ENCODE measurements at regions not wholly inside any gene's neighbourhood (a gene's known extent, or its start where the extent isn't known, plus 50 kb on each side); places are given as distances from the start of the nearest gene placed in this dataset.

DNA sequence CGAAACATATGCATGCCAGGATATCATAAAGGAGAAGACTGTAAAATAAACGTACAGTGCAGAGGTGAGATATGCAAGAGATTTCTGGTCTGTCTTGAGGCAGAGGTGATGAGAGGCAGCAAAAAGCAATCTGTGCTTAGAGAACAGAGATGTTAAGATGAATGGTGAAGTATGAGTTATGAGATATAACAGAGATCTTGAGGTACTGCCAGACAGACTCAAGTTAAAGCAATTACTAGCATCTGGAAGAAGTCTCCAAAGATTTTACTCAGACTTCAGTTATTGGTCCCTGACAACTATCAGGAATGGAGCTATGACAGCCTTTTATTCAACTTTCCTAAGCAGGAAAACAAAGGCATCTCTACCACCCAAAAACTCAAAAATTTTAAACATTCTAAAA is 122.8 kb upstream of the DST start:
- DNase-seq: no peak

DNA sequence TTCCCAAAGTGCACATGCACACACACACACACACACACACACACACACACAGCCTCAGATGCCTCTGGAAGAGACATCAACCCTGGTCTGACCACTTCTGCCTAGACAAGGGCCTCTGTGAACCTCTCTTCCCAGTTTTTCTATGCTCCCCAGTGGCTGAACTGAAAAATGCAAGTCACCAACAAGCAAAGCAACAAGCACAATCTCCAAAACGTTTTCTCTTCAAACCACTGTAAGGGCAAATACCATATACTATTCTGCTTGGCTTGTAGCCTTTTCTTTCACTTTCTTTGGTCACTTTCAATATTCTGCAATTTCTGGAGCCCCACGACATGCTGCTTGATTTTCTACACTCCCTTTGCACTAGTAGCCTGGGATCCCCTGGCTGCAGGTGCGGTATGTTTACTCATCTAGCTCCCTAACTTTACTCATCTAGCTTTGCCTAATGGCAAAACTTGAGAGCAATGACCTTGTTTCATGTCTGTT is 121.4 kb upstream of the DST start:
- peak; percentile 61 for DNase-seq

- DNase-seq: no peak
Observed at GRCh38 chr6:56761651-56762050, 119.0 kb upstream of the DST start.

GRCh38 chr6:56760842-56761241 is 118.2 kb upstream of the DST start:
- DNase-seq: no peak

GRCh38 chr6:56759521-56759920 is 116.8 kb upstream of the DST start:
- DNase-seq: no peak

DNA sequence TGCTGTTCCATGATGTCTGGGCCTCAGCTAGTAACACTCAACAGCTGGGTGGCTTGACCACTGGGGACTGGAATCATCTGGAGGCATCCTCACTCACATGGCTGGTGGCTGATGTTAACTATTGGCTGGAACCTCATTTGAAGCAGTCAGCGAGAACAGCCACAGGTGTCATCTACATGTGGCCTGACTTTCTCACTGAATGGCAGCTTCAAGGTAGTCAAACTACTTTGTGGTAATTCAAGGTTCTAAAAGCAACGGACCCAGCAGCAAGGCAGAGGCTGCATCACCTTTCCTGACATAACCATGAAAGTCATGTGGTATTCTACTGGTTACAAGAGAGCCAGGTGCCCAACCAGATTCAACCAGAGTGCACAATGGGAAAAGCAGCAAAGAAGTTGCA is 115.9 kb upstream of the DST start:
- DNase-seq: no peak

- no peak for DNase-seq
Observed at GRCh38 chr6:56758120-56758519, 115.4 kb upstream of the DST start.

DNA sequence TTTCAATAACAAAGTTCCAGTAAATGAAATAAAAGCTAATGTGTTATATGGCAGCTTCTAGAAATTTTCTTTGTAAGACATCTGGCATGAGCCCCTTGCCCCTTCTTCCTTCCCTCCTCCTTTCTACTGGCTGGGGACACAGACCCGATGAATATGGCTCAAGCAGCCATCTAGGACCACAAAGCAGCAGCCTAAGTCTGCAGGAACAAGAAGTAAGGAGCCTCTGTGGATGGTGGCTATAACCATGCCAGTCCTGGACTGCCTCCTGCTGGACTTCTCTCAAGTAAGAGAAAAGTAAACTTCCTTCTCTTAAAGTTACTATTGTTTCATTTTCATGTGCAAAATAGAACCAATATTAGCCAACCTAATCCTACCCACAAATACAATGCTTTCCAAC is 114.9 kb upstream of the DST start:
- DNase-seq: peak; percentile 52

- no peak for DNase-seq
Observed at GRCh38 chr6:56756791-56757587, 114.3 kb upstream of the DST start.

- no peak for DNase-seq
Observed at GRCh38 chr6:56756219-56756789, 113.6 kb upstream of the DST start.

GRCh38 chr6:56755040-56755439 is 112.4 kb upstream of the DST start:
- no peak for DNase-seq

DNA sequence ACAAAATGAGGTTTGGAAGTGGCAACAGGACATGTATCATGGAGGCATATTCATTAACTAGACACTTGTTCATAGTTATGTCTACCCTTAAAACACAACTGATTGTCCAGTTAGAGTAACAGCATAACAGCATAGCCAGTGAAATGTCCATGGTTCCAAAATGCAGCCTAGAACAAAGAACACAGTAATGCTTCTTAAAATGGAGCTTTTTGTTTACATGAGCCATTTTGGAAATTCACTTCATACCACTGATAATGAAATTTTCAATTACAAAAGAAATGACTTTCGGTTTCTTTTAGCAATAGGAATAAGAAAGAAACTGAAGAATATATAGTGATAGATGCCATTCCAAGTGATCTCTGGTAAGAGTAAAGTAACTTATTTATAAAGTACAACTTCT is 111.1 kb upstream of the DST start:
- DNase-seq: no peak

DNA sequence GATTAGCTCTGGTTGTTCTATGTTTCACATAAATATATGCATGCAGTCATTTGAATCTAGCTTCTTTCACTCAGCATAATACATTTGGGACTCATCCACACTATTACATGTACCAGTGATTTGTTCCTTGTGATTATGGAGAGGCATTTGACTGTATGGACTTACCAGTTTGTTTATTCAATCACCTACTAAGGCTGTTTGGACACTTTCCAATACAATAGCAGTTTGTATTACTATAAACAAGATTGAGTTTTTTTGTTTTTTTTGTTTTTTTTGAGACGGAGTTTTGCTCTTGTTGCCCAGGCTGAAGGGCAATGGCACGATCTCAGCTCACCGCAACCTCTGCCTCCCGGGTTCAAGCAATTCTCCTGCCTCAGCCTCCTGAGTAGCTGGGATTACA is 109.8 kb upstream of the DST start:
- no peak for DNase-seq

DNA sequence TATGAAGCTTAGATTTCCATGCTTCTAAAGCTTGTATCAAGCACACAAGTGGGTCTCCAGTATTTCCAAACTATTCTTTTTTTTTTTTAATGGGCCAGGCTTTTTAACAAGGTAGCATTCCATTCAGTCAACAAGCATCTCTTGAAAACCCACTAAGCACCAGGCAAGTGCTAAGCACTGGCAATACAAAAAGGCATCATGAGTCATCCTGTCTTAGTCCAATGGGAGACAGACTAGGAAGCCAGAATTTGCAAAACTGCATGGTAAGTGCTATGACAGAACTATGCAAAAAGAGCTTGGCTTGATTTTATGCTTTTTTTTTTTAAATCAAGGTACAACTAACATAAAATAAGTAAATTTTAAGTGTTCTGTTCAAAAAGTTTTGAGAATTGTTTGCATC is 109.3 kb upstream of the DST start:
- no peak for DNase-seq

DNA sequence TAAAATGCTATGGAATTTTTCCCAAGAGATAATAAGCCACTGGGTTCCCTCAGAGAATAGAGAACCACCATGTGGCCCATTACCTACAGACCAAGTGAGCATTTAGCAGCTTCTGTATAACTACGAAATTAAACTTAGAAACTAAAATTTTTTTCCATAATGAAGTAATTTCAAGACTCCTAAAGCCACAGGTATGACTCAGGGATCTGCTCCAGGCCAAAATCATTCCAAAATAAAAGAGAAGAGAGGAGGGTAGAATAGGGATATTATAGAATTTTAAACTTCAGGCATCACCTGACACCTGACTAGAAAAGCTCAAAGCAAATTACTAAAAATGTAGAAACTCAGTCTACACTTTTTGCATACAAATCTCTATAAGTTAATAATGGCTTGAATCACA is 108.9 kb upstream of the DST start:
- DNase-seq: no peak

- no peak for DNase-seq
Observed at GRCh38 chr6:56750686-56751085, 108.0 kb upstream of the DST start.

GRCh38 chr6:56749632-56750151 is 107.0 kb upstream of the DST start:
- no peak for DNase-seq

GRCh38 chr6:56746767-56747504 is 104.2 kb upstream of the DST start:
- DNase-seq: no peak

DNA sequence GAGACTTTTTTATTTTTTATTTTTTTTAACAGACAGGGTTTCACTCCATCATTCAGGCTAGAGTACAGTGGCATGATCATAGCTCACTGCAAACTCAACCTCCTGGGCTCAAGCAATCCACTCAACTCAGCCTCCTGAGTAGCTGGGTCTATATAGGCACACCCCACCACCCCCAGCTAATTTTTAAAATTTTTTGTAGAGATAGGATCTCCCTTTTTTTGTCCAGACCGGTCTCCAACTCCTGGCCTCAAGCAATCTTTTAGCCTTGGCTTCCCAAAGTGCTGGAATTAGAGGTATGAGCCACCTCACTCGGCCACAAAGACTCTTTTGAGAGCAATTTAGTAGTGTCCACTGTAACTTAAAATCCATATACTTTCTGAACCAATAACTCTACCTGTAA is 103.3 kb upstream of the DST start:
- DNase-seq: no peak

DNA sequence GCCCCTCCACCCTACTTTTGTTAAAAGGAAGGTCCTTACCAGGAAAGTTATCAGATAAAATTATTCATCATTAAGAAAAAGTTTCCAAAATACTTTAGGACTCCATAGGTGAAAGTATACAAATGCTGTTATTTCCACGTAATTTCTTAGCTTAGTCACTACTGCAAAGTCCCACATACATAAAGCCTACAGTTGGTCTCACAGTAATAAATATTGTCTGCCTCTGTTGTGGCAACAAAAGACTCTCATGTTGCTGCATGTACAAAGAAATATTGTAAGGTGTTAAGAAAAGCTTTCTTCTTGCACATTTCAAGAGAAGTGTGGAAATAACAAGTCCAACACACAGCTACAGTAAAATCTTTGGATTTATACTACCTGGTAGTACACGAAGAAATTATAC is 102.4 kb upstream of the DST start:
- DNase-seq: no peak

DNA sequence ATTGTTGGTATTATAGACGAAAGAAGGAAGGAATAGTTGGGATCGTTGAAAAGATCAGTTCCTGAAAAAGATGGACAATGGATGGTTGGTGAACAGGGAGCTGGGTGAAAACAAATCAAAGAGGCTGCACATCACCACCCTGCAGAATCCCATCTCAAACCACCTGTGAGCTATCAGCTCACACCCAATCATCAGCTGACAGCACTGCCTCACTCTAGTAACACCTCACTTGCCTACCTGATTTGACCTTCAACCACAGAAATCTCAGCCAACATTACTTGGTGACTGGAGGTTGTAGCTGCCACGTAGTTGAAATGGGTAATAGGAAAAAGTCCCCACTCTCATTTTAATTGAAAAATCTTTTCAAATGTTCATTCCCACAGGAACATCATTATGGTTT is 101.8 kb upstream of the DST start:
- no peak for DNase-seq

- no peak for DNase-seq
Observed at GRCh38 chr6:56742122-56742791, 99.6 kb upstream of the DST start.

DNA sequence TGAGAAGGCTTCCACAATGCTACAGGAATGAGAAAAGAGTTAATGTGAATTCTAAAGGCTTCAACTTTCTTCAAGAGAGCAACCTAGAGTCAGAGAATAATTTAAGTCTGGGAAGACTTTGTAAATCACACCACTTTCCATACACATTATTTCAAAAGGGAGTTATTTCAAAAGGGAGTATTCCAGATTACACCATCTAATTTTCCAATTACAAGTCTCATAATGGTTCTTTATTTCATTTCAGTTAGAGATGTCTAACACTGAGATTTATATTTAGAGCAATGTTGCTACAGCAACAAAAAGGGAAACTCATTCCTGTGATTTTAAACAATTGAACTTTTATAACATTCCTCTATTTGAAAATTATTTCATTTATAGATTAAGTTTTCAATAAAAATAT is 98.8 kb upstream of the DST start:
- no peak for DNase-seq
